HG03095 (cell line): ENCODE measurements at regions not wholly inside any gene's neighbourhood (a gene's known extent, or its start where the extent isn't known, plus 50 kb on each side); places are given as distances from the start of the nearest gene placed in this dataset.

Experiments used
- ATAC-seq: cut with Tn5 transposase; IDR thresholded peaks from one replicate; pipeline ENCODE4 v1.9.1; 2021; ENCODE audit warnings: moderate library complexity; ENCODE audit not compliant: unreplicated experiment

GRCh38 chr9:14031810-14032209 is 282.1 kb downstream of the NFIB start:
- no peak for ATAC-seq

- ATAC-seq, result no peak
Observed at GRCh38 chr9:14031060-14031414, 282.9 kb downstream of the NFIB start.

- ATAC-seq, result no peak
Observed at GRCh38 chr9:14030375-14031059, 283.4 kb downstream of the NFIB start.

- ATAC-seq, result no peak
Observed at GRCh38 chr9:14029806-14030374, 284.1 kb downstream of the NFIB start.

GRCh38 chr9:14027116-14027800 is 286.7 kb downstream of the NFIB start:
- ATAC-seq, result no peak

- ATAC-seq, result no peak
Observed at GRCh38 chr9:14025741-14026140, 288.2 kb downstream of the NFIB start.

- ATAC-seq, result no peak
Observed at GRCh38 chr9:14023285-14023684, 290.7 kb downstream of the NFIB start.

GRCh38 chr9:14021871-14022525 is 291.9 kb downstream of the NFIB start:
- ATAC-seq, result no peak

- no peak for ATAC-seq
Observed at GRCh38 chr9:14018081-14018480, 295.9 kb downstream of the NFIB start.

- ATAC-seq, result no peak
Observed at GRCh38 chr9:14014744-14015143, 299.2 kb downstream of the NFIB start.

GRCh38 chr9:14014218-14014617 is 299.7 kb downstream of the NFIB start:
- no peak for ATAC-seq

- ATAC-seq, result no peak
Observed at GRCh38 chr9:14011799-14012560, 302.0 kb downstream of the NFIB start.

- ATAC-seq, result no peak
Observed at GRCh38 chr9:14007190-14007769, 306.7 kb downstream of the NFIB start.

GRCh38 chr9:14006386-14007187 is 307.4 kb downstream of the NFIB start:
- no peak for ATAC-seq

- no peak for ATAC-seq
Observed at GRCh38 chr9:14004110-14004509, 309.8 kb downstream of the NFIB start.

GRCh38 chr9:13994240-13994639 is 319.7 kb downstream of the NFIB start:
- no peak for ATAC-seq

- ATAC-seq, result no peak
Observed at GRCh38 chr9:13993632-13994185, 320.2 kb downstream of the NFIB start.

GRCh38 chr9:13992138-13993088 is 321.5 kb downstream of the NFIB start:
- no peak for ATAC-seq

- no peak for ATAC-seq
Observed at GRCh38 chr9:13991395-13991794, 322.5 kb downstream of the NFIB start.
